ENCODE measurements at regions not wholly inside any gene's neighbourhood (a gene's known extent, or its start where the extent isn't known, plus 50 kb on each side); places are given as distances from the start of the nearest gene placed in this dataset.

GRCh38 chrX:8289523-8289922 is 118.5 kb upstream of the VCX2 start:
- no peaks in the 10 kb centered on the region for H3K27me3 ChIP-seq (ENCODE audit: control insufficient read depth in 3 of 3, insufficient read depth in 3 of 3, low read depth in 1 of 3, low read length in 3 of 3)
- no peak overlapping the region for H3K23ac ChIP-seq (ENCODE audit: low read depth, low read length, poor library complexity)
- H2AK5ac ChIP-seq (ENCODE audit: low read depth, low read length) = no peak overlapping the region
- H2BK15ac ChIP-seq (ENCODE audit: low read length) = no peak overlapping the region
- DNase-seq (ENCODE audit: low spot score) = no peak
- no peak overlapping the region for H3K4me3 ChIP-seq (ENCODE audit: low read length in 2 of 2)
- H3K14ac ChIP-seq (ENCODE audit: low read length) = no peak overlapping the region
- WGBS, 2 donors (ENCODE audit: extremely low coverage in 2 of 2, insufficient read length in 2 of 2, insufficient replicate concordance in 1 of 2) = no CpG with 5 or more reads among the region's 1 CpG
- H3K79me1 ChIP-seq (ENCODE audit: low read depth, low read length) = no peaks in the 10 kb centered on the region
- no peaks in the 10 kb centered on the region for H3K36me3 ChIP-seq (replicated peaks in 1 of 2; ENCODE audit: control insufficient read depth in 2 of 2, insufficient read depth in 2 of 2, low read length in 2 of 2)
- no peak overlapping the region for H2AFZ ChIP-seq (ENCODE audit: low read length)
- no peak overlapping the region for H3K4ac ChIP-seq (ENCODE audit: low read length)
- H3K9ac ChIP-seq (ENCODE audit: low read depth, low read length, poor library complexity) = no peak overlapping the region
- no peak overlapping the region for H4K91ac ChIP-seq (ENCODE audit: low read depth, low read length, poor library complexity)
- H2BK120ac ChIP-seq (ENCODE audit: low read depth, low read length) = no peak overlapping the region
- H3K4me2 ChIP-seq (ENCODE audit: insufficient read depth, low read length, poor library complexity, severe bottlenecking) = no peak overlapping the region
- H4K8ac ChIP-seq (ENCODE audit: low read depth, low read length) = no peak overlapping the region
- no peak overlapping the region for H3K27ac ChIP-seq (replicated peaks; ENCODE audit: low read length)
- no peak overlapping the region for H2BK5ac ChIP-seq (ENCODE audit: low read length)
- no peak overlapping the region for H2BK12ac ChIP-seq (ENCODE audit: low read length)
- H3K9me3 ChIP-seq (replicated peaks in 1 of 2; ENCODE audit: control insufficient read depth in 2 of 2, insufficient read depth in 1 of 2, low read depth in 1 of 2, low read length in 2 of 2) = no peaks in the 10 kb centered on the region
- H3K18ac ChIP-seq (ENCODE audit: low read length) = no peak overlapping the region
- no peaks in the 10 kb centered on the region for H3K4me1 ChIP-seq (ENCODE audit: control insufficient read depth in 2 of 2, insufficient read depth in 1 of 2, low read depth in 1 of 2, low read length in 2 of 2)

- H2BK5ac ChIP-seq (ENCODE audit: low read length) = no peak overlapping the region
- no peak overlapping the region for H3K18ac ChIP-seq (ENCODE audit: low read length)
- no peak overlapping the region for H2BK120ac ChIP-seq (ENCODE audit: low read depth, low read length)
- no peak overlapping the region for H3K14ac ChIP-seq (ENCODE audit: low read length)
- H3K79me1 ChIP-seq (ENCODE audit: low read depth, low read length) = no peaks in the 10 kb centered on the region
- no peak overlapping the region for H3K23ac ChIP-seq (ENCODE audit: low read depth, low read length, poor library complexity)
- H3K36me3 ChIP-seq (replicated peaks in 1 of 2; ENCODE audit: control insufficient read depth in 2 of 2, insufficient read depth in 2 of 2, low read length in 2 of 2) = no peaks in the 10 kb centered on the region
- no peaks in the 10 kb centered on the region for H3K9me3 ChIP-seq (replicated peaks in 1 of 2; ENCODE audit: control insufficient read depth in 2 of 2, insufficient read depth in 1 of 2, low read depth in 1 of 2, low read length in 2 of 2)
- no peak overlapping the region for H3K4me2 ChIP-seq (ENCODE audit: insufficient read depth, low read length, poor library complexity, severe bottlenecking)
- DNase-seq (ENCODE audit: low spot score) = no peak
- no peak overlapping the region for H3K4ac ChIP-seq (ENCODE audit: low read length)
- H3K4me3 ChIP-seq (ENCODE audit: low read length in 2 of 2) = no peak overlapping the region
- no peaks in the 10 kb centered on the region for H3K27me3 ChIP-seq (ENCODE audit: control insufficient read depth in 3 of 3, insufficient read depth in 3 of 3, low read depth in 1 of 3, low read length in 3 of 3)
- H3K27ac ChIP-seq (replicated peaks; ENCODE audit: low read length) = no peak overlapping the region
- no peak overlapping the region for H2AFZ ChIP-seq (ENCODE audit: low read length)
- H4K91ac ChIP-seq (ENCODE audit: low read depth, low read length, poor library complexity) = no peak overlapping the region
- no peak overlapping the region for H3K9ac ChIP-seq (ENCODE audit: low read depth, low read length, poor library complexity)
- H2BK15ac ChIP-seq (ENCODE audit: low read length) = no peak overlapping the region
- WGBS, 2 donors (ENCODE audit: extremely low coverage in 2 of 2, insufficient read length in 2 of 2, insufficient replicate concordance in 1 of 2) = no CpG with 5 or more reads among the region's 3 CpGs
- no peak overlapping the region for H2BK12ac ChIP-seq (ENCODE audit: low read length)
- H2AK5ac ChIP-seq (ENCODE audit: low read depth, low read length) = no peak overlapping the region
- no peak overlapping the region for H4K8ac ChIP-seq (ENCODE audit: low read depth, low read length)
- no peaks in the 10 kb centered on the region for H3K4me1 ChIP-seq (ENCODE audit: control insufficient read depth in 2 of 2, insufficient read depth in 1 of 2, low read depth in 1 of 2, low read length in 2 of 2)
Measured at GRCh38 chrX:8297766-8298165, 126.7 kb upstream of the VCX2 start.

- H2AK5ac ChIP-seq (ENCODE audit: low read depth, low read length) = no peak overlapping the region
- H3K79me1 ChIP-seq (ENCODE audit: low read depth, low read length) = no peaks in the 10 kb centered on the region
- H4K91ac ChIP-seq (ENCODE audit: low read depth, low read length, poor library complexity) = no peak overlapping the region
- H2BK5ac ChIP-seq (ENCODE audit: low read length) = no peak overlapping the region
- no peak overlapping the region for H4K8ac ChIP-seq (ENCODE audit: low read depth, low read length)
- H3K9ac ChIP-seq (ENCODE audit: low read depth, low read length, poor library complexity) = no peak overlapping the region
- H3K18ac ChIP-seq (ENCODE audit: low read length) = no peak overlapping the region
- H2AFZ ChIP-seq (ENCODE audit: low read length) = no peak overlapping the region
- no peak overlapping the region for H3K4ac ChIP-seq (ENCODE audit: low read length)
- H3K27ac ChIP-seq (replicated peaks; ENCODE audit: low read length) = no peak overlapping the region
- no CpG with 5 or more reads among the region's 4 CpGs for WGBS, 2 donors (ENCODE audit: extremely low coverage in 2 of 2, insufficient read length in 2 of 2, insufficient replicate concordance in 1 of 2)
- no peak overlapping the region for H2BK15ac ChIP-seq (ENCODE audit: low read length)
- no peaks in the 10 kb centered on the region for H3K4me1 ChIP-seq (ENCODE audit: control insufficient read depth in 2 of 2, insufficient read depth in 1 of 2, low read depth in 1 of 2, low read length in 2 of 2)
- no peak overlapping the region for H3K23ac ChIP-seq (ENCODE audit: low read depth, low read length, poor library complexity)
- no peaks in the 10 kb centered on the region for H3K36me3 ChIP-seq (replicated peaks in 1 of 2; ENCODE audit: control insufficient read depth in 2 of 2, insufficient read depth in 2 of 2, low read length in 2 of 2)
- no peak overlapping the region for H3K14ac ChIP-seq (ENCODE audit: low read length)
- H2BK120ac ChIP-seq (ENCODE audit: low read depth, low read length) = no peak overlapping the region
- H3K9me3 ChIP-seq (replicated peaks in 1 of 2; ENCODE audit: control insufficient read depth in 2 of 2, insufficient read depth in 1 of 2, low read depth in 1 of 2, low read length in 2 of 2) = no peaks in the 10 kb centered on the region
- no peak overlapping the region for H2BK12ac ChIP-seq (ENCODE audit: low read length)
- no peak for DNase-seq (ENCODE audit: low spot score)
- H3K4me2 ChIP-seq (ENCODE audit: insufficient read depth, low read length, poor library complexity, severe bottlenecking) = no peak overlapping the region
- no peak overlapping the region for H3K4me3 ChIP-seq (ENCODE audit: low read length in 2 of 2)
- no peaks in the 10 kb centered on the region for H3K27me3 ChIP-seq (ENCODE audit: control insufficient read depth in 3 of 3, insufficient read depth in 3 of 3, low read depth in 1 of 3, low read length in 3 of 3)
Measured at GRCh38 chrX:8304668-8305067, 133.6 kb upstream of the VCX2 start.

GRCh38 chrX:8305350-8305749 is 134.3 kb upstream of the VCX2 start:
- Histone ChIP-seq H4K8ac (ENCODE audit: low read depth, low read length) (no peak overlapping the region), H4K91ac (ENCODE audit: low read depth, low read length, poor library complexity) (no peak overlapping the region), H3K79me1 (ENCODE audit: low read depth, low read length) (no peaks in the 10 kb centered on the region), H3K9me3 (replicated peaks in 1 of 2; ENCODE audit: control insufficient read depth in 2 of 2, insufficient read depth in 1 of 2, low read depth in 1 of 2, low read length in 2 of 2) (no peaks in the 10 kb centered on the region), H2BK12ac (ENCODE audit: low read length) (no peak overlapping the region), H2BK15ac (ENCODE audit: low read length) (no peak overlapping the region), H3K4me3 (ENCODE audit: low read length in 2 of 2) (no peak overlapping the region), H3K4me2 (ENCODE audit: insufficient read depth, low read length, poor library complexity, severe bottlenecking) (no peak overlapping the region), H2AK5ac (ENCODE audit: low read depth, low read length) (no peak overlapping the region), H2BK120ac (ENCODE audit: low read depth, low read length) (no peak overlapping the region), H3K4me1 (ENCODE audit: control insufficient read depth in 2 of 2, insufficient read depth in 1 of 2, low read depth in 1 of 2, low read length in 2 of 2) (no peaks in the 10 kb centered on the region), H3K9ac (ENCODE audit: low read depth, low read length, poor library complexity) (no peak overlapping the region), H3K18ac (ENCODE audit: low read length) (no peak overlapping the region), H3K14ac (ENCODE audit: low read length) (no peak overlapping the region), H3K27ac (replicated peaks; ENCODE audit: low read length) (no peak overlapping the region), H3K27me3 (ENCODE audit: control insufficient read depth in 3 of 3, insufficient read depth in 3 of 3, low read depth in 1 of 3, low read length in 3 of 3) (no peaks in the 10 kb centered on the region), H2BK5ac (ENCODE audit: low read length) (no peak overlapping the region), H2AFZ (ENCODE audit: low read length) (no peak overlapping the region), H3K4ac (ENCODE audit: low read length) (no peak overlapping the region), H3K23ac (ENCODE audit: low read depth, low read length, poor library complexity) (no peak overlapping the region), H3K36me3 (replicated peaks in 1 of 2; ENCODE audit: control insufficient read depth in 2 of 2, insufficient read depth in 2 of 2, low read length in 2 of 2) (no peaks in the 10 kb centered on the region)
- WGBS, 2 donors (ENCODE audit: extremely low coverage in 2 of 2, insufficient read length in 2 of 2, insufficient replicate concordance in 1 of 2) = no CpG with 5 or more reads among the region's 9 CpGs
- DNase-seq (ENCODE audit: low spot score) = no peak
